SK-N-SH treated with all-trans-retinoic acid at 6 μM for 48 hours (cell line): ENCODE measurements at regions not wholly inside any gene's neighbourhood (a gene's known extent, or its start where the extent isn't known, plus 50 kb on each side); places are given as distances from the start of the nearest gene placed in this dataset.

ENCODE experiments used
- TOX ChIP-seq: fragments of 250-450 bp; sonication (Bioruptor Pico); IDR thresholded peaks from 2 replicates; pipeline ENCODE4 v1.8.0; 2021; ENCODE audit warnings: mild to moderate bottlenecking, moderate library complexity, borderline replicate concordance
- TF ChIP-seq, protein P1 (sequence below): fragments of 250-450 bp; sonication (Bioruptor Pico); IDR thresholded peaks from 2 replicates; pipeline ENCODE4 v1.8.0; 2020; ENCODE audit warnings: mild to moderate bottlenecking, moderate library complexity, borderline replicate concordance

DNA sequence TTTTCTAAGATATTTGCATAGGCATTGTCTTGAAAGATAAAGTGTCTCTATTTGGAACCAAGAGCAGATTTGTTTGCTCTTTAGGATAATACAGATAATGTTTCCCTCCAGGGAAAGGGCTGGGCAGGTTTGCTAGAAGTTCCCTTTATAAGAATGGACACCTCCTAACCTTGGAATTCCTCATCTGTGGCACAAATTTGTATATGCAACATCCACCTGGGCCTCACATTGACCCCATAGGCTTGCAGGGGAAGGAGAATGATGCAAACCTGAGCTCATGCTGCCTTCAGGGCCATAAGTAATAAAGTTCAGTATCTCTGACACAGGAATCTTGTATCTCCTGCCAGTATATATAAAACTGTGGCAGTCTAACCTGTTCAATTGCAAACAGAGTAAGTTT, 508.4 kb upstream of the MIR17HG start:
- TF ChIP-seq, protein P1, sequence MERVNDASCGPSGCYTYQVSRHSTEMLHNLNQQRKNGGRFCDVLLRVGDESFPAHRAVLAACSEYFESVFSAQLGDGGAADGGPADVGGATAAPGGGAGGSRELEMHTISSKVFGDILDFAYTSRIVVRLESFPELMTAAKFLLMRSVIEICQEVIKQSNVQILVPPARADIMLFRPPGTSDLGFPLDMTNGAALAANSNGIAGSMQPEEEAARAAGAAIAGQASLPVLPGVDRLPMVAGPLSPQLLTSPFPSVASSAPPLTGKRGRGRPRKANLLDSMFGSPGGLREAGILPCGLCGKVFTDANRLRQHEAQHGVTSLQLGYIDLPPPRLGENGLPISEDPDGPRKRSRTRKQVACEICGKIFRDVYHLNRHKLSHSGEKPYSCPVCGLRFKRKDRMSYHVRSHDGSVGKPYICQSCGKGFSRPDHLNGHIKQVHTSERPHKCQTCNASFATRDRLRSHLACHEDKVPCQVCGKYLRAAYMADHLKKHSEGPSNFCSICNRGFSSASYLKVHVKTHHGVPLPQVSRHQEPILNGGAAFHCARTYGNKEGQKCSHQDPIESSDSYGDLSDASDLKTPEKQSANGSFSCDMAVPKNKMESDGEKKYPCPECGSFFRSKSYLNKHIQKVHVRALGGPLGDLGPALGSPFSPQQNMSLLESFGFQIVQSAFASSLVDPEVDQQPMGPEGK (CRISPR knock-in tag) = no peak
- TF ChIP-seq TOX (CRISPR knock-in tag) = no peak
